Astrocyte (in vitro differentiated cells and primary cell): ENCODE measurements at regions not wholly inside any gene's neighbourhood (a gene's known extent, or its start where the extent isn't known, plus 50 kb on each side); places are given as distances from the start of the nearest gene placed in this dataset.

ENCODE experiments used
- DNase-seq: peaks from one replicate; pipeline ENCODE4 v3.0.0-alpha.2; 2010; ENCODE audit warnings: low read depth
- FAIRE-seq: peaks from 2 replicates; lab custom pipeline; 2011; peaks lifted over from hg19 to GRCh38; lab: Jason Lieb, UNC
- H2AFZ ChIP-seq: 2 replicates; pipeline ENCODE4 v1.6.0; 2012; ENCODE audit warnings: low read depth, low read length, inconsistent platforms
- H3K27ac ChIP-seq: 2 replicates; pipeline ENCODE4 v1.5.1; 2011; ENCODE audit warnings: low read depth, low read length, inconsistent platforms
- H3K27me3 ChIP-seq: 2 replicates; pipeline ENCODE4 v1.6.0; 2011; ENCODE audit warnings: low read length, inconsistent platforms; ENCODE audit not compliant: insufficient read depth
- H3K36me3 ChIP-seq: 2 replicates; pipeline ENCODE4 v1.5.1; 2011; ENCODE audit warnings: low read length, inconsistent platforms; ENCODE audit not compliant: insufficient read depth
- H3K4me1 ChIP-seq: 2 replicates; pipeline ENCODE4 v1.5.1; 2011; ENCODE audit warnings: low read length, inconsistent platforms; ENCODE audit not compliant: insufficient read depth
- H3K4me2 ChIP-seq: 2 replicates; pipeline ENCODE4 v1.6.0; 2012; ENCODE audit warnings: low read length, inconsistent platforms
- H3K4me3 ChIP-seq: 2 replicates; pipeline ENCODE4 v1.5.1; 2011; ENCODE audit warnings: low read depth, mild to moderate bottlenecking, low read length, inconsistent platforms; ENCODE audit not compliant: insufficient read depth
- H3K79me2 ChIP-seq: 2 replicates; pipeline ENCODE4 v1.6.0; 2012; ENCODE audit warnings: mild to moderate bottlenecking, low read length, inconsistent platforms; ENCODE audit not compliant: insufficient read depth
- H3K9ac ChIP-seq: 2 replicates; pipeline ENCODE4 v1.6.0; 2012; ENCODE audit warnings: mild to moderate bottlenecking, low read length, inconsistent platforms
- H3K9me3 ChIP-seq: 2 replicates; pipeline ENCODE4 v1.5.1; 2012; ENCODE audit warnings: low read depth, mild to moderate bottlenecking, low read length, inconsistent platforms; ENCODE audit not compliant: insufficient read depth
- H4K20me1 ChIP-seq: 2 replicates; pipeline ENCODE4 v1.6.0; 2012; ENCODE audit warnings: low read length, inconsistent platforms; ENCODE audit not compliant: insufficient read depth
- H3K27ac Mint-ChIP-seq: one replicate; pipeline ENCODE4 v1.8.0; 2021; ENCODE audit warnings: mild to moderate bottlenecking, mixed read lengths; ENCODE audit not compliant: unreplicated experiment
- H3K27me3 Mint-ChIP-seq: one replicate; pipeline ENCODE4 v1.8.0; 2021; ENCODE audit warnings: low read depth, mixed read lengths; ENCODE audit not compliant: unreplicated experiment
- H3K36me3 Mint-ChIP-seq: one replicate; pipeline ENCODE4 v1.8.0; 2021; ENCODE audit warnings: low read depth, mixed read lengths; ENCODE audit not compliant: unreplicated experiment
- H3K4me1 Mint-ChIP-seq: one replicate; pipeline ENCODE4 v1.8.0; 2021; ENCODE audit warnings: low read depth, mixed read lengths; ENCODE audit not compliant: unreplicated experiment
- H3K4me3 Mint-ChIP-seq: one replicate; pipeline ENCODE4 v1.8.0; 2021; ENCODE audit warnings: mild to moderate bottlenecking, moderate library complexity, mixed read lengths; ENCODE audit not compliant: unreplicated experiment
- H3K9me3 Mint-ChIP-seq: one replicate; pipeline ENCODE4 v1.8.0; 2021; ENCODE audit warnings: mild to moderate bottlenecking, mixed read lengths; ENCODE audit not compliant: unreplicated experiment
- CTCF ChIP-seq: IDR thresholded peaks from 2 replicates; pipeline ENCODE4 v1.5.1; 2011; ENCODE audit warnings: low read depth, mild to moderate bottlenecking, inconsistent platforms, low read length, moderate library complexity; ENCODE audit not compliant: insufficient read depth
- EZH2 ChIP-seq: IDR thresholded peaks from 2 replicates; pipeline ENCODE4 v1.6.1; 2012; ENCODE audit warnings: mild to moderate bottlenecking, low read length, inconsistent platforms; ENCODE audit not compliant: insufficient read depth

GRCh38 chr19:14310055-14310454 lies 71.2 kb upstream of the ADGRE5 start:
- Histone ChIP-seq H3K27me3 (peaks cover 19% of the 10 kb centered on the region), H3K4me3 (no peak overlapping the region), H3K9ac (no peak overlapping the region), H3K9me3 (no peaks in the 10 kb centered on the region), H4K20me1 (no peaks in the 10 kb centered on the region), H3K27ac (no peak overlapping the region), H3K79me2 (no peaks in the 10 kb centered on the region), H3K4me1 (no peaks in the 10 kb centered on the region), H3K4me2 (no peak overlapping the region), H2AFZ (no peak overlapping the region), H3K36me3 (no peaks in the 10 kb centered on the region)
- FAIRE-seq, result no peak
- no peaks in the 10 kb centered on the region for H3K36me3 Mint-ChIP-seq
- no peak for DNase-seq
- TF ChIP-seq CTCF (no peak), EZH2 (no peak)
- no peaks in the 10 kb centered on the region for H3K4me1 Mint-ChIP-seq
- peaks cover 24% of the 10 kb centered on the region for H3K27me3 Mint-ChIP-seq
- no peak overlapping the region for H3K4me3 Mint-ChIP-seq
- H3K9me3 Mint-ChIP-seq, result peaks cover 11% of the 10 kb centered on the region
- H3K27ac Mint-ChIP-seq, result no peak overlapping the region

- no peaks in the 10 kb centered on the region for H3K36me3 Mint-ChIP-seq
- H4K20me1 ChIP-seq, result no peaks in the 10 kb centered on the region
- DNase-seq, result no peak
- no peaks in the 10 kb centered on the region for H3K4me1 ChIP-seq
- no peak overlapping the region for H3K4me2 ChIP-seq
- TF ChIP-seq CTCF, result no peak
- TF ChIP-seq EZH2, result no peak
- H3K27me3 ChIP-seq, result peaks cover 23% of the 10 kb centered on the region
- no peak overlapping the region for H3K4me3 ChIP-seq
- H3K4me3 Mint-ChIP-seq, result no peak overlapping the region
- H3K9ac ChIP-seq, result no peak overlapping the region
- H3K79me2 ChIP-seq, result no peaks in the 10 kb centered on the region
- H3K27ac ChIP-seq, result no peak overlapping the region
- H2AFZ ChIP-seq, result no peak overlapping the region
- peaks cover 7% of the 10 kb centered on the region for H3K9me3 Mint-ChIP-seq
- H3K9me3 ChIP-seq, result no peaks in the 10 kb centered on the region
- FAIRE-seq, result no peak
- no peaks in the 10 kb centered on the region for H3K36me3 ChIP-seq
- H3K27ac Mint-ChIP-seq, result no peak overlapping the region
- H3K27me3 Mint-ChIP-seq, result peaks cover 30% of the 10 kb centered on the region
- no peaks in the 10 kb centered on the region for H3K4me1 Mint-ChIP-seq
Observed at GRCh38 chr19:14305706-14306105, 75.5 kb upstream of the ADGRE5 start.

GRCh38 chr19:14301150-14301549 lies 80.1 kb upstream of the ADGRE5 start:
- H3K4me3 ChIP-seq, result no peak overlapping the region
- DNase-seq (no peak), FAIRE-seq (no peak)
- H3K27me3 ChIP-seq, result peaks cover 14% of the 10 kb centered on the region
- no peaks in the 10 kb centered on the region for H3K9me3 ChIP-seq
- H3K79me2 ChIP-seq, result no peaks in the 10 kb centered on the region
- H3K4me2 ChIP-seq, result no peak overlapping the region
- no peak overlapping the region for H2AFZ ChIP-seq
- H3K36me3 ChIP-seq, result no peaks in the 10 kb centered on the region
- Mint-ChIP-seq H3K4me1 (no peaks in the 10 kb centered on the region), H3K27ac (no peak overlapping the region), H3K27me3 (peaks cover 21% of the 10 kb centered on the region), H3K4me3 (no peak overlapping the region), H3K36me3 (no peaks in the 10 kb centered on the region), H3K9me3 (no peaks in the 10 kb centered on the region)
- TF ChIP-seq EZH2 (no peak), CTCF (no peak)
- H3K27ac ChIP-seq, result no peak overlapping the region
- no peaks in the 10 kb centered on the region for H3K4me1 ChIP-seq
- no peak overlapping the region for H3K9ac ChIP-seq
- H4K20me1 ChIP-seq, result no peaks in the 10 kb centered on the region
